ENCODE measurements at regions not wholly inside any gene's neighbourhood (a gene's known extent, or its start where the extent isn't known, plus 50 kb on each side); places are given as distances from the start of the nearest gene placed in this dataset.

GRCh38 chr1:201626629-201627275, 87.8 kb downstream of the NAV1 start:
- TF ChIP-seq, protein P1, sequence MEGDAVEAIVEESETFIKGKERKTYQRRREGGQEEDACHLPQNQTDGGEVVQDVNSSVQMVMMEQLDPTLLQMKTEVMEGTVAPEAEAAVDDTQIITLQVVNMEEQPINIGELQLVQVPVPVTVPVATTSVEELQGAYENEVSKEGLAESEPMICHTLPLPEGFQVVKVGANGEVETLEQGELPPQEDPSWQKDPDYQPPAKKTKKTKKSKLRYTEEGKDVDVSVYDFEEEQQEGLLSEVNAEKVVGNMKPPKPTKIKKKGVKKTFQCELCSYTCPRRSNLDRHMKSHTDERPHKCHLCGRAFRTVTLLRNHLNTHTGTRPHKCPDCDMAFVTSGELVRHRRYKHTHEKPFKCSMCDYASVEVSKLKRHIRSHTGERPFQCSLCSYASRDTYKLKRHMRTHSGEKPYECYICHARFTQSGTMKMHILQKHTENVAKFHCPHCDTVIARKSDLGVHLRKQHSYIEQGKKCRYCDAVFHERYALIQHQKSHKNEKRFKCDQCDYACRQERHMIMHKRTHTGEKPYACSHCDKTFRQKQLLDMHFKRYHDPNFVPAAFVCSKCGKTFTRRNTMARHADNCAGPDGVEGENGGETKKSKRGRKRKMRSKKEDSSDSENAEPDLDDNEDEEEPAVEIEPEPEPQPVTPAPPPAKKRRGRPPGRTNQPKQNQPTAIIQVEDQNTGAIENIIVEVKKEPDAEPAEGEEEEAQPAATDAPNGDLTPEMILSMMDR (IDR thresholded peaks at IDR 0.05; ENCODE audit: low read depth, low read length, missing input control), result no peak
- TF ChIP-seq MAX (IDR thresholded peaks at IDR 0.05), result no peak
- TF ChIP-seq SP1 (IDR thresholded peaks at IDR 0.05), result no peak

Measured in liver (tissue), 3 donors.